ENCODE measurements at regions not wholly inside any gene's neighbourhood (a gene's known extent, or its start where the extent isn't known, plus 50 kb on each side); places are given as distances from the start of the nearest gene placed in this dataset.

DNA sequence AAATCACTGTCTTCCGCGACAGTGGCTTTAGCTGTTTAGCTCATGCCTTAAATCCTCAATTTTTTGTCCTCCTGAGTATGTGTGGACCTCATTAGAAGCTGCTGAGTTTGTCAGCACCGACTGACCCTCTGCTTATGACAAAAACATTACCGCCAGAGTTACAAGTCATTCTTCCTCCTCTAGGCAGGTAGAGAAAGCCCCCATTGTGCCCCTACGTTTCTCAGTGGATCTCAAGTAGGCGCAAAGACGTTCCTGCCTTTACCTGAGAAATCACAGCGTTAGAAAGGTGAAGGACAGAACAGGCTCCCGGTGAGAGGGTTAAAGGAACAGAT lies 227.3 kb upstream of the PDE10A start:
- intact Hi-C loops (cut with DNase I; ENCODE audit: low total_unique reads), result no loop called here
- TF ChIP-seq POLR2A (IDR thresholded peaks at IDR 0.05), result no peak
- TF ChIP-seq, protein P1, sequence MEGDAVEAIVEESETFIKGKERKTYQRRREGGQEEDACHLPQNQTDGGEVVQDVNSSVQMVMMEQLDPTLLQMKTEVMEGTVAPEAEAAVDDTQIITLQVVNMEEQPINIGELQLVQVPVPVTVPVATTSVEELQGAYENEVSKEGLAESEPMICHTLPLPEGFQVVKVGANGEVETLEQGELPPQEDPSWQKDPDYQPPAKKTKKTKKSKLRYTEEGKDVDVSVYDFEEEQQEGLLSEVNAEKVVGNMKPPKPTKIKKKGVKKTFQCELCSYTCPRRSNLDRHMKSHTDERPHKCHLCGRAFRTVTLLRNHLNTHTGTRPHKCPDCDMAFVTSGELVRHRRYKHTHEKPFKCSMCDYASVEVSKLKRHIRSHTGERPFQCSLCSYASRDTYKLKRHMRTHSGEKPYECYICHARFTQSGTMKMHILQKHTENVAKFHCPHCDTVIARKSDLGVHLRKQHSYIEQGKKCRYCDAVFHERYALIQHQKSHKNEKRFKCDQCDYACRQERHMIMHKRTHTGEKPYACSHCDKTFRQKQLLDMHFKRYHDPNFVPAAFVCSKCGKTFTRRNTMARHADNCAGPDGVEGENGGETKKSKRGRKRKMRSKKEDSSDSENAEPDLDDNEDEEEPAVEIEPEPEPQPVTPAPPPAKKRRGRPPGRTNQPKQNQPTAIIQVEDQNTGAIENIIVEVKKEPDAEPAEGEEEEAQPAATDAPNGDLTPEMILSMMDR (IDR thresholded peaks at IDR 0.05), result no peak
- H3K4me3 ChIP-seq (ENCODE audit: low read depth, poor library complexity, severe bottlenecking), result no peak overlapping the region
- 49 to 51% methylated on average over 9 of the region's 9 CpGs for WGBS, 2 donors
- DNase-seq (ENCODE audit: low spot score in 2 of 2), result no peak

DNA sequence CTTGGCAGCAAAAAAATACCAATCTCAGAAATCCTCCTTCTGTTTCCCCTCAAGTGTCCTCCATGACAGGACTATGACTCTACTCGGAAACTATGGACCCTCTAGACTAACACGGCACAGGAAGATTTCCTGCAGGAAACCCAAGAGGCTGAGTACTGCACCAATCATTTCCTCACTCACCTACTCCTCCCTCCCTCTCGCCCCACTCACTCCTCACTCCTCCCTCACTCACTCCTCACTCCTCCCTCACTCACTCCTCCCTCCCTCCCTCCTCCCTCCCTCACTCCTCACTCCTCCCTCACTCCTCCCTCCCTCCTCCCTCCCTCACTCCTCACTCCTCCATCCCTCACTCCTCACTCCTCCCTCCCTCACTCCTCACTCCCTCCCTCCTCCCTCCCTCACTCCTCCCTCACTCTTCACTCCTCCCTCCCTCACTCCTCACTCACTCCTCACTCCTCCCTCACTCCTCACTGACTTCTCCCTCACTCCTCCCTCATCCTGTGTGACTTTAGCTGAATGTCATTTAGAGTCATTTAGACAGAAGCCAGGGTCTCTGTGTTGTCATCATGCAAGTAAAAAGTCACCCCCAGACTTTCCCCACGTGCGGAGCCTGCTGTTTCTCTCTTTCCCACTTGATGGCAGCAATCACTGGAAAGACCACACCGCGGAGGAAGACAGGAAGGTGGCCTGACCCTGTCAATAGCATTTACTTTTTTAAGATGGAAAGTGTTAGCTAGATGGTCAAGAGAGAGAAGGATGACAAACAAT lies 226.8 kb upstream of the PDE10A start:
- intact Hi-C loops (cut with DNase I; ENCODE audit: low total_unique reads), result loop anchor here (10.0 kb wide), 1 partner anchor 215 kb away; no protein-coding TSS in a partner anchor
- no peak overlapping the region for H3K4me3 ChIP-seq (ENCODE audit: low read depth, poor library complexity, severe bottlenecking)
- DNase-seq (ENCODE audit: low spot score in 2 of 2), result no peak
- TF ChIP-seq POLR2A (IDR thresholded peaks at IDR 0.05), result no peak
- TF ChIP-seq, protein P1 (IDR thresholded peaks at IDR 0.05), result no peak
- 14 to 22% methylated on average over 7 of the region's 7 CpGs for WGBS, 2 donors

DNA sequence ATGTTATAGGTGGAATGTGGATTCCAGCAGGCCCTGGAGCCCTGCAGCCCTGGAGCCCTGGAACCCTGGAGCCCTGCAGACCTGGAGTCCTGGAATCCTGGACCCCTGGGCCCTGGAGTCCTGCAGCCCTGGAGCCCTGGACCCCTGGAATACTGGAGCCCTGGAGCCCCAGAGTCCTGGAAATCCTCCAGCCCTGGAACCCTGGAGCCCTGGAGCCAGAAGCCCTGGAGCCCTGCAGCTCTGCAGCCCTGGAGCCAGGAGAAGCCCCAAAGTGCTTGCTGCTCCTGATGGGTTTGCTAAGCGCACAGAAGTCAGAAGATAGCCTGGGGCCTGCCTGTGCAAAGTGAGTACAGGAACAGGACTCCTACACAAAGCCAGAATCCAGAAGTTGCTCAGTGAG lies 223.1 kb upstream of the PDE10A start:
- intact Hi-C loops (cut with DNase I; ENCODE audit: low total_unique reads), result loop anchor here (10.0 kb wide), 1 partner anchor 219 kb away; no protein-coding TSS in a partner anchor
- no peak overlapping the region for H3K4me3 ChIP-seq (ENCODE audit: low read depth, poor library complexity, severe bottlenecking)
- no peak for TF ChIP-seq POLR2A (IDR thresholded peaks at IDR 0.05)
- TF ChIP-seq, protein P1 (IDR thresholded peaks at IDR 0.05), result no peak
- no peak for DNase-seq (ENCODE audit: low spot score in 2 of 2)
- 91 to 100% methylated on average over 1 of the region's 1 CpG for WGBS, 2 donors

DNA sequence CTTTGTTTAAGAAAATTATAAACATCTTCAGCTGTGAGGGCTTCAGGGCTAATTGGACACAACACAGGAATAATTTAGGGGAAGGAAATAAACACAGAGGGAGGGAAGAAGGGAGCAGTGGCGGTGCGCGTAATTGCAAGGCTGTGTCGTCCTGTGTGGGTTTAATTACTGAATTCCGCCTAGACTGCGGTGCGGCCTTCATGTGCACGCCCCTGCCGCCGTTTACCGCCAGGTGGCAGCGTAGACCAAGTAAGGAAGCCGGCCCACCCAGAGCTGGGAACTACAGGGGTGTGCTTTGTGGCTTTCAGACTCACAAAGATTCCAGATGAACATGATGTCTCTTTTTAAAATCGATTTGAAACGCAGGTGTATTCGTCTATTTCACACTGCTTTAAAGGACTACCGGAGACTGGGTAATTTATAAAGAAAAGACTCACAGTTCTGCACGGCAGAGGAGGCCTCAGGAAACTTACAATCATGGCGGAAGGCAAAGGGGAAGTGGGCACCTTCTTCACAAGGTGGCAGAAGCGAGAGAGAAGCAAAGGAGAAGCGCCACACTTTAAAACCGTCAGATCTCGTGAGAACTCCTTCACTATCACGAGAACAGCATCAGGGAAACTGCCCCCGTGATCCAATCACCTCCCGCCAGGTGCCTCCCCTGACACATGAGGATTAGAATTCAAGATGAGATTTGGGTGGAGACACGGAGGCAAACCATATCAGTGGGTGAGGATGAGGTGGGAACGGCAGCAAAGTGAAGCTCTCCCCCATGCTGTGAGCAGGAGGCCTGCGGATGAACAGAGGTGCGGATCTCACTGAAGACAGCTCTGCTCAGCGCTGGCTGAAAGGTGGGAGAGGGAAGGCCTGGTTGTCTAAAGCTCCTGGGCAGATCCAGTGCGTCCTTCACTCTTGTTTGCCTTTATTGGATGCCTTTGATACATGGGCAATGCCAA lies 222.0 kb upstream of the PDE10A start:
- TF ChIP-seq, protein P1 (IDR thresholded peaks at IDR 0.05), result peak in 1 of 3 donors; percentile 14
- no peak for TF ChIP-seq POLR2A (IDR thresholded peaks at IDR 0.05)
- DNase-seq (ENCODE audit: low spot score in 2 of 2), result peak; percentile 54 to 92
- intact Hi-C loops (cut with DNase I; ENCODE audit: low total_unique reads), result loop anchor here (10.0 kb wide), 1 partner anchor 220 kb away; no protein-coding TSS in a partner anchor
- 41 to 45% methylated on average over 32 of the region's 32 CpGs for WGBS, 2 donors
- H3K4me3 ChIP-seq (ENCODE audit: low read depth, poor library complexity, severe bottlenecking), result no peak overlapping the region

DNA sequence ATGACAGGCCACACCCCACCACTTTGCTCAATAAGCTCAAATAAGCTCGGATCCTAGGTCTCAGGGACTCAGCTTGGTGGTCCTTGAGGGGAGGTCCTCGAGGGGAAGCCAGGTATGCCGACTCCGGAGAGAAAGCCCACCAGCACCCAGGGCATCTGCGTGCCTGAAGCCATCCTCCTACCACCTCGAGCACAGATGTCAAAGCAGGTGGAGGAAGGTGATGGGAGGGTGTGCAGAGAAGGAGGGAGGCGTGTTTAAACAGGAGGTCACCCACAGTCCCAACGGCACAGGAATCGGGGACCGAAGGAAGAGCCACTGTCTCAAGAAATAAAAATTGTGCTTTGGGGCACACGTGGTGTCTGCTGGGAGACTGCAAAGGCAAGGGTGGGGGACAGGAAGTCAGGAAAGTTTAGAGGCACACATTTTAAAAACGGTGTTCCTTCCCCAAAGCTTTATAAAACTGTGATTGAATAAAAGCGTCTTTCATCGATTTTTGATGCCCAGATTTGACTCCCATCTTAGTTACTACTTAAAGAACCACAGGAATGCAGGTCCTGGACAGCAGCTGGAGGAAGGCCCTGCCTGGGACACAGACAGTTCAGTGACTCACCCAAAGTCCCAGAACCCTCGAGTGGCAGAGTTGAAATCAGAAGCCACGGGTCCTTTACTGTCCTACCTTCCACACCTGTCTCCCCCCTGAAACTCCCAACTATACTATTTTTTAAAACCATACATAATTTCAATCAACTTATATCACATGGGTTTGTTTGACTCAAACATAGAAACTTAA lies 221.0 kb upstream of the PDE10A start:
- DNase-seq (ENCODE audit: low spot score in 2 of 2), result no peak
- intact Hi-C loops (cut with DNase I; ENCODE audit: low total_unique reads), result loop anchor here (10.0 kb wide), 1 partner anchor 221 kb away; no protein-coding TSS in a partner anchor
- no peak overlapping the region for H3K4me3 ChIP-seq (ENCODE audit: low read depth, poor library complexity, severe bottlenecking)
- TF ChIP-seq POLR2A (IDR thresholded peaks at IDR 0.05), result no peak
- TF ChIP-seq, protein P1 (IDR thresholded peaks at IDR 0.05), result no peak
- 59 to 69% methylated on average over 16 of the region's 16 CpGs for WGBS, 2 donors

Data from lower leg skin (tissue), 4 donors.